B cell (primary cell): ENCODE measurements at regions not wholly inside any gene's neighbourhood (a gene's known extent, or its start where the extent isn't known, plus 50 kb on each side); places are given as distances from the start of the nearest gene placed in this dataset.
A peak's percentile ranks its signal among the peaks of the same experiment; 100 is the strongest.

ENCODE experiments used
- ATAC-seq: fragments of 200-7000 bp; cut with Tn5 transposase; one replicate; pipeline ENCODE4 v1.10.0; 2021; ENCODE audit warnings: low read depth, mild to moderate bottlenecking, moderate number of reproducible peaks, moderate library complexity
- CTCF ChIA-PET: fragments of 350-600 bp; sonication (Branson Sonifier 250); formaldehyde crosslinking; loops from one replicate; lab custom pipeline; 2021; ENCODE audit warnings: antibody characterized with exemption, inconsistent platforms; lab: Charles Lee
- POLR2A ChIA-PET: fragments of 350-600 bp; sonication (Branson Sonifier 250); formaldehyde crosslinking; loops from one replicate; lab custom pipeline; 2021; ENCODE audit warnings: antibody characterized with exemption; lab: Charles Lee
- DNase-seq: peaks from one replicate; pipeline ENCODE4 v3.0.0; 2013
- H2AFZ ChIP-seq: 2 replicates; pipeline ENCODE4 v1.6.1; 2012; ENCODE audit warnings: mild to moderate bottlenecking, low read depth, low read length; ENCODE audit not compliant: insufficient read depth, poor library complexity, severe bottlenecking
- H3K27ac ChIP-seq, 2 donors: 1 replicate in 1 of 2; 2 replicates in 1 of 2; pipeline ENCODE4 v1.5.1; 2012 to 2013; ENCODE audit warnings: low read length in 2 of 2, mild to moderate bottlenecking in 2 of 2, moderate library complexity in 1 of 2
- H3K27me3 ChIP-seq, 4 experiments: fragments of 200-600 bp in 1 of 4; sonication (generic) in 1 of 4; replicated peaks in 1 of 4; 1 replicate in 2 of 4; 2 replicates in 2 of 4; pipeline versions ENCODE4 v1.6.1 to v1.7.0; 2013 to 2016; ENCODE audit warnings: low read length in 3 of 4, mild to moderate bottlenecking in 2 of 4, mixed read lengths in 1 of 4, moderate library complexity in 1 of 4; ENCODE audit not compliant: insufficient read depth in 4 of 4, control insufficient read depth in 3 of 4; ENCODE audit errors: control extremely low read depth in 1 of 4
- H3K36me3 ChIP-seq, 2 experiments: replicated peaks in 1 of 2; 1 replicate in 1 of 2; 2 replicates in 1 of 2; pipeline versions ENCODE4 v1.6.1 to v1.7.1; 2013; ENCODE audit warnings: low read length in 1 of 2; ENCODE audit not compliant: insufficient read depth in 2 of 2, control insufficient read depth in 1 of 2; ENCODE audit errors: control extremely low read depth in 1 of 2, extremely low read depth in 1 of 2
- H3K4me1 ChIP-seq, 2 donors: fragments of 200-600 bp in 1 of 2; sonication (generic) in 1 of 2; 1 replicate in 1 of 2; 2 replicates in 1 of 2; pipeline versions ENCODE4 v1.5.1 to v1.6.1; 2013 to 2017; ENCODE audit warnings: low read length in 2 of 2; ENCODE audit not compliant: control insufficient read depth in 2 of 2, insufficient read depth in 2 of 2
- H3K4me2 ChIP-seq: replicated peaks from 2 replicates; pipeline ENCODE3; 2012; ENCODE audit warnings: mild to moderate bottlenecking, low read depth, low read length; ENCODE audit not compliant: poor library complexity, severe bottlenecking
- H3K4me3 ChIP-seq, 5 experiments: fragments of 200-600 bp in 1 of 5; sonication (generic) in 1 of 5; 1 replicate in 3 of 5; 2 replicates in 2 of 5; pipeline versions ENCODE4 v1.5.1 to v1.7.0; 2011 to 2016; ENCODE audit warnings: low read length in 4 of 5, mild to moderate bottlenecking in 4 of 5, low read depth in 2 of 5, control low read depth in 1 of 5, moderate library complexity in 1 of 5; ENCODE audit not compliant: insufficient read depth in 1 of 5; ENCODE audit errors: control extremely low read depth in 1 of 5, extremely low read depth in 1 of 5
- H3K79me2 ChIP-seq: fragments of 200-600 bp; sonication (generic); one replicate; pipeline ENCODE4 v1.6.0; 2016; ENCODE audit warnings: low read length; ENCODE audit not compliant: control insufficient read depth, insufficient read depth
- H3K9ac ChIP-seq: fragments of 200-600 bp; sonication (generic); 2 replicates; pipeline ENCODE4 v1.6.1; 2017; ENCODE audit warnings: mild to moderate bottlenecking, low read length, moderate library complexity
- H3K9me3 ChIP-seq, 3 donors: one replicate each; pipeline versions ENCODE4 v1.6.1 to v1.7.1; 2013; ENCODE audit warnings: low read length in 2 of 3; ENCODE audit not compliant: control insufficient read depth in 2 of 3, insufficient read depth in 1 of 3; ENCODE audit errors: control extremely low read depth in 1 of 3
- H4K20me1 ChIP-seq: 2 replicates; pipeline ENCODE4 v1.6.0; 2012; ENCODE audit warnings: mild to moderate bottlenecking, low read length; ENCODE audit not compliant: insufficient read depth, control insufficient read depth, poor library complexity, severe bottlenecking
- H3K27ac Mint-ChIP-seq: one replicate; pipeline ENCODE4 v1.8.0; 2021; ENCODE audit warnings: mixed read lengths
- H3K27me3 Mint-ChIP-seq: one replicate; pipeline ENCODE4 v1.8.0; 2021; ENCODE audit warnings: mixed read lengths
- H3K4me1 Mint-ChIP-seq: one replicate; pipeline ENCODE4 v1.8.0; 2021; ENCODE audit warnings: mixed read lengths
- H3K4me3 Mint-ChIP-seq: one replicate; pipeline ENCODE4 v1.8.0; 2021; ENCODE audit warnings: mixed read lengths
- H3K9me3 Mint-ChIP-seq: one replicate; pipeline ENCODE4 v1.8.0; 2022; ENCODE audit warnings: mixed read lengths; ENCODE audit not compliant: insufficient read depth
- EZH2 ChIP-seq: IDR thresholded peaks from 2 replicates; pipeline ENCODE4 v1.6.1; 2012; ENCODE audit warnings: borderline replicate concordance, low read depth, mild to moderate bottlenecking, moderate library complexity, low read length; ENCODE audit not compliant: insufficient read depth, poor library complexity, severe bottlenecking
- WGBS: methylation state at CpG from one replicate; pipeline ENCODE4 v1.1.5; 2013; ENCODE audit warnings: missing lambda C conversion rate; ENCODE audit not compliant: insufficient coverage; 5-methylcytosine and 5-hydroxymethylcytosine counted together
- intact Hi-C: fragments of 100-400 bp; cut with micrococcal nuclease; formaldehyde crosslinking; loops from one replicate; pipeline ENCODE4 v1.10.0; 2022
- TF ChIP-seq, protein P1 (sequence below): fragments of 200-600 bp; IDR thresholded peaks from one replicate; pipeline ENCODE4 v1.8.0; 2022; ENCODE audit warnings: antibody characterized with exemption, mild to moderate bottlenecking

DNA sequence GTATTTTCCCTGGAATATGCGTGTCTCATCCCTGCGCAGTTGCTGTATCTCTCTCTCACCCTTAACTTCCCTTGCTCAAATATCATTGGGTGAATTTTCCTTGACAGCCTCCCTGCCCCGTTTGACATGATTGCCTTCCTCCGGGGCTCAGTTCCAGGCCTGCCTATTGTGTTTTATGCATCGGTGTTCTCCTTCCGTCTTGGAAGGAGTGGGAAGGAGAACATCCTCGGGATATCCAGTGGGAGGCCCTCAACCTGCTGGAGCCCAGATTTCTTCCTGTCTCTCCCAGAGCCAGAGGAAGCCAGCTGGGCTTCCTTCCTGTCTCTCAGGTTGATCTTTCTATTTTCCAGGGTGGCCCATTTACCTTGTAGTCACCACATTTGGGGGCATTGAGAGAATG, 434.7 kb upstream of the HS6ST1 start:
- ATAC-seq (no peak), DNase-seq (no peak)
- Mint-ChIP-seq H3K27ac (peak overlapping the region; percentile 34), H3K4me3 (peak overlapping the region; percentile 4), H3K4me1 (peaks cover 55% of the 10 kb centered on the region), H3K27me3 (no peaks in the 10 kb centered on the region), H3K9me3 (no peaks in the 10 kb centered on the region)
- Histone ChIP-seq H3K4me1 (peaks cover 43 to 61% of the 10 kb centered on the region in 2 donors), H3K27ac (no peak overlapping the region), H3K79me2 (no peaks in the 10 kb centered on the region), H3K4me2 (peak overlapping the region; percentile 67), H3K36me3 (no peaks in the 10 kb centered on the region), H2AFZ (peak overlapping the region; percentile 14), H4K20me1 (no peaks in the 10 kb centered on the region), H3K9me3 (peaks cover 0 to 2% (median 0%) of the 10 kb centered on the region in 3 donors), H3K27me3 (no peaks in the 10 kb centered on the region), H3K4me3 (no peak overlapping the region), H3K9ac (no peak overlapping the region)
- CTCF ChIA-PET, result interaction anchor here (1.5 to 4.6 kb wide), 3 partner anchors 12 to 432 kb away, joined by 5 to 18 read pairs (median 7); no protein-coding TSS in a partner anchor
- TF ChIP-seq EZH2, result no peak
- TF ChIP-seq, protein P1, sequence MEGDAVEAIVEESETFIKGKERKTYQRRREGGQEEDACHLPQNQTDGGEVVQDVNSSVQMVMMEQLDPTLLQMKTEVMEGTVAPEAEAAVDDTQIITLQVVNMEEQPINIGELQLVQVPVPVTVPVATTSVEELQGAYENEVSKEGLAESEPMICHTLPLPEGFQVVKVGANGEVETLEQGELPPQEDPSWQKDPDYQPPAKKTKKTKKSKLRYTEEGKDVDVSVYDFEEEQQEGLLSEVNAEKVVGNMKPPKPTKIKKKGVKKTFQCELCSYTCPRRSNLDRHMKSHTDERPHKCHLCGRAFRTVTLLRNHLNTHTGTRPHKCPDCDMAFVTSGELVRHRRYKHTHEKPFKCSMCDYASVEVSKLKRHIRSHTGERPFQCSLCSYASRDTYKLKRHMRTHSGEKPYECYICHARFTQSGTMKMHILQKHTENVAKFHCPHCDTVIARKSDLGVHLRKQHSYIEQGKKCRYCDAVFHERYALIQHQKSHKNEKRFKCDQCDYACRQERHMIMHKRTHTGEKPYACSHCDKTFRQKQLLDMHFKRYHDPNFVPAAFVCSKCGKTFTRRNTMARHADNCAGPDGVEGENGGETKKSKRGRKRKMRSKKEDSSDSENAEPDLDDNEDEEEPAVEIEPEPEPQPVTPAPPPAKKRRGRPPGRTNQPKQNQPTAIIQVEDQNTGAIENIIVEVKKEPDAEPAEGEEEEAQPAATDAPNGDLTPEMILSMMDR, result no peak
- WGBS, result 82% methylated on average over 6 of the region's 7 CpGs
- intact Hi-C loops, result loop anchor here (5.0 kb wide), 1 partner anchor 431 kb away; no protein-coding TSS in a partner anchor
- POLR2A ChIA-PET, result no interaction called here

GRCh38 chr2:128753800-128754199, 435.1 kb upstream of the HS6ST1 start:
- H3K36me3 ChIP-seq, result no peaks in the 10 kb centered on the region
- no peak overlapping the region for H3K4me3 ChIP-seq
- no peak overlapping the region for H2AFZ ChIP-seq
- ATAC-seq (no peak), DNase-seq (no peak)
- H3K27ac ChIP-seq, result no peak overlapping the region
- Mint-ChIP-seq H3K9me3 (no peaks in the 10 kb centered on the region), H3K4me3 (peak overlapping the region; percentile 67), H3K27me3 (no peaks in the 10 kb centered on the region), H3K27ac (peak overlapping the region; percentile 23), H3K4me1 (peaks cover 56% of the 10 kb centered on the region)
- peak overlapping the region; percentile 67 for H3K4me2 ChIP-seq
- H3K9ac ChIP-seq, result no peak overlapping the region
- 14% methylated on average over 1 of the region's 6 CpGs for WGBS
- ChIA-PET POLR2A (no interaction called here), CTCF (interaction anchor here (1.5 to 4.6 kb wide), 4 partner anchors 11 to 433 kb away, joined by 5 to 18 read pairs (median 6); no protein-coding TSS in a partner anchor)
- H4K20me1 ChIP-seq, result no peaks in the 10 kb centered on the region
- H3K27me3 ChIP-seq, result no peaks in the 10 kb centered on the region
- peaks cover 0 to 3% (median 0%) of the 10 kb centered on the region in 3 donors for H3K9me3 ChIP-seq
- TF ChIP-seq EZH2, result no peak
- TF ChIP-seq, protein P1, result no peak
- H3K4me1 ChIP-seq, result peaks cover 46 to 64% of the 10 kb centered on the region in 2 donors
- H3K79me2 ChIP-seq, result no peaks in the 10 kb centered on the region
- intact Hi-C loops, result loop anchor here (1.0 to 5.0 kb wide), 2 partner anchors 17 to 431 kb away; no protein-coding TSS in a partner anchor
